ENCODE measurements at regions not wholly inside any gene's neighbourhood (a gene's known extent, or its start where the extent isn't known, plus 50 kb on each side); places are given as distances from the start of the nearest gene placed in this dataset.

DNA sequence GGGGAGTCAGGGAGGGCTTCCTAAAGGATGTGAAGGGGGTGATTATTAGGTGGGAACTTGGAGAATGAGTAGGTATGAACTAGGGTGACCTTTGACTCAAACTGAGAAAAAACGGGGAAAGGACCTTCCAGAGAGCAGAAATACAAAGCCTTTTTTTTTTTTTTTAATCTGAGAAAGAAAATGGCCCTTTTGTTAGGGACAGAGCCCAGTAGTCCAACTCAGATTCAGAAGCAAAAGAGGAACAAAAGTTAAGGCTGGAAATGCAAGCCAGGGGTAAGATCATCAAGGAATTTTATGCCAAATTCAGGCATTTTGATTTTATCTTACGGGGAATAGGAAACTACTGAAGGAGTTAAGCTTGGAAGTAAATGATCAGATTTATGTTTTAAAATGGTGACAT, 96.0 kb upstream of the SMYD2 start:
- 41 to 73% methylated on average over 2 of the region's 2 CpGs for WGBS, 2 donors
- TF ChIP-seq CTCF (IDR thresholded peaks at IDR 0.05) (no peak), POLR2A (IDR thresholded peaks at IDR 0.05) (no peak)
- intact Hi-C loops (cut with DNase I), result no loop called here

GRCh38 chr1:214186103-214186824, 94.7 kb upstream of the SMYD2 start:
- peaks cover 0 to 72% (median 10%) of the 10 kb centered on the region in 4 donors for H3K27me3 ChIP-seq
- WGBS, 2 donors, result 47 to 56% methylated on average over 4 of the region's 4 CpGs
- intact Hi-C loops (cut with DNase I), result no loop called here

More for the DNA sequence above, 96.0 kb upstream of the SMYD2 start:
- no peak for DNase-seq
- Histone ChIP-seq H3K9me3 (no peaks in the 10 kb centered on the region), H3K4me1 (peaks cover 0 to 9% (median 5%) of the 10 kb centered on the region in 3 donors), H3K27ac (no peak overlapping the region), H3K4me3 (no peak overlapping the region), H3K27me3 (peaks cover 0 to 66% (median 10%) of the 10 kb centered on the region in 4 donors), H3K36me3 (no peaks in the 10 kb centered on the region)

DNA sequence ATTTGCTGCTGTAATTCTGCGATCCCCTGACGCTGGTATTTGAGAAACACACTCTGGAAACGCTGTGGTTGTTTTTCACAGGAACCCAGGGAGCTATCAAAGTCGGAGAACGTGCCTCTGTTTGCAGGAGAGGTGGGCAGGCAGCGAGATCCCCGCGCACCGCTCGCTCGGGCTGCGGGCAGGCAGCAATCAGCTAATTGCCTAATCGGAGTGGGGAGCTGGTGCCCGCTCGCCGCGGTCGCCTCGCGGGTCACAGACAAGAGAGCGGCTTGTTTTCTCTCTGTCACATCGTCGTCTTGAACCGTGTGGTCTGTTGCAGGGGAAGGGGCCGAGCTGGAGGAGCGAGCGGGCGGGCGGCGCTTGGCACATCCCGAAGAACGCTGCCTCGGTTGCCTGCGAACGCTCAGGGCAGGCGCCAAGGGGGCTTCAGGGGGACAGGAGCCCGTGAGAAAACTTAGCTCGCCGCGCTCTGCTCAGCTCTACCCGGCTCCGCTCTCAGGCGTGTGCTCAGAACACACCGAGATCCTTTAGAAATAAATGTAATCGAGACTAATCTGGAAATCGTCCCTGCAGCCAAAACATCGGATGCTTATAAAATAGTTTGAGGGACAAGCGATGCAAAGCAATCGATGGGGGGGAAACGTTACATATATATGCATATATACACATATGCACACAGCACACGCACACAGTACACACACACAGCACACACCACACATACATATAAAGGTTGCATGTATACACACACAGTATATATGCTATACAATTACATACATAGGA, 93.6 kb upstream of the SMYD2 start:
- Histone ChIP-seq H3K27me3 (peaks cover 0 to 73% (median 10%) of the 10 kb centered on the region in 4 donors), H3K4me1 (peaks cover 0 to 9% (median 5%) of the 10 kb centered on the region in 3 donors), H3K4me3 (peak overlapping the region; percentile 3 to 49 (median 9)), H3K9me3 (no peaks in the 10 kb centered on the region), H3K36me3 (no peaks in the 10 kb centered on the region), H3K27ac (no peak overlapping the region)
- intact Hi-C loops (cut with DNase I), result no loop called here
- no peak for DNase-seq
- TF ChIP-seq POLR2A (IDR thresholded peaks at IDR 0.05), result no peak
- TF ChIP-seq CTCF (IDR thresholded peaks at IDR 0.05), result no peak
- WGBS, 2 donors, result 4 to 7% methylated on average over 18 to 22 of the region's 51 CpGs

More at GRCh38 chr1:214186103-214186824, 94.7 kb upstream of the SMYD2 start:
- Histone ChIP-seq H3K4me3 (no peak overlapping the region), H3K9me3 (no peaks in the 10 kb centered on the region), H3K27ac (no peak overlapping the region), H3K4me1 (peaks cover 0 to 9% (median 5%) of the 10 kb centered on the region in 3 donors), H3K36me3 (no peaks in the 10 kb centered on the region)
- DNase-seq, result no peak
- no peak for TF ChIP-seq CTCF (IDR thresholded peaks at IDR 0.05)
- no peak for TF ChIP-seq POLR2A (IDR thresholded peaks at IDR 0.05)

GRCh38 chr1:214187933-214188332, 93.0 kb upstream of the SMYD2 start:
- TF ChIP-seq CTCF (IDR thresholded peaks at IDR 0.05) (no peak), POLR2A (IDR thresholded peaks at IDR 0.05) (no peak)
- H3K27me3 ChIP-seq, result peaks cover 0 to 73% (median 10%) of the 10 kb centered on the region in 4 donors
- 27% methylated on average over 7 of the region's 7 CpGs for WGBS, 2 donors

DNA sequence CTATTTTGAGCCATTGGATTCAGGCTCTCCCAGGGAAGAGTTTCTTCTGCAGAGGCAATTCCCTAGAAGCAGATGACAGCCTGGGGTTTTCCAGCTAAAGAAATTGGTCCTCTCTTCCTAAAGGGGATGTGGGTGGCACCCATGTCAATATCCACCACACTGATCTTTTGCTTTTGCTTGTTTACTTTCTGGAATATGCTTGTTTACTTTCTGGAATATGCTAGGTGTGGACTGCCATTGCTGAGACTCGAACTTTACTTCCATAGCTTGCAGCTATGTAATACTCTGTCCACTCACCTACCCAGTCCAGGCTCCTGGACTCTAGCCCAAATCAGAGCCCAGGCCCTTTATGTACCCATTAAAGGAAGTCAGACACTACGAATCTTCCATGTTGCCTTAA, 92.1 kb upstream of the SMYD2 start:
- peaks cover 0 to 80% (median 10%) of the 10 kb centered on the region in 4 donors for H3K27me3 ChIP-seq
- no peak for DNase-seq
- H3K4me1 ChIP-seq, result peaks cover 0 to 9% (median 5%) of the 10 kb centered on the region in 3 donors
- no peaks in the 10 kb centered on the region for H3K36me3 ChIP-seq
- H3K9me3 ChIP-seq, result no peaks in the 10 kb centered on the region
- no peak for TF ChIP-seq CTCF (IDR thresholded peaks at IDR 0.05)
- H3K27ac ChIP-seq, result no peak overlapping the region
- WGBS, 2 donors, result 59 to 74% methylated on average over 2 of the region's 2 CpGs
- intact Hi-C loops (cut with DNase I), result no loop called here
- H3K4me3 ChIP-seq, result no peak overlapping the region

More at GRCh38 chr1:214187933-214188332, 93.0 kb upstream of the SMYD2 start:
- Histone ChIP-seq H3K4me3 (no peak overlapping the region), H3K4me1 (peaks cover 0 to 9% (median 5%) of the 10 kb centered on the region in 3 donors), H3K9me3 (no peaks in the 10 kb centered on the region), H3K27ac (no peak overlapping the region), H3K36me3 (no peaks in the 10 kb centered on the region)
- DNase-seq, result no peak
- intact Hi-C loops (cut with DNase I), result no loop called here

All from esophagus squamous epithelium (tissue), 5 donors.